SK-N-SH (cell line): ENCODE measurements at regions not wholly inside any gene's neighbourhood (a gene's known extent, or its start where the extent isn't known, plus 50 kb on each side); places are given as distances from the start of the nearest gene placed in this dataset.

Experiments
- CTCF ChIA-PET: fragments of 300-600, 350-600 bp; formaldehyde crosslinking; extraction: SDS; loops from one replicate; lab custom pipeline; 2021; lab: Yijun Ruan, JAX
- POLR2A ChIA-PET: fragments of 350-600 bp; sonication (Branson Sonifier 250); formaldehyde crosslinking; extraction: SDS; loops from one replicate; lab custom pipeline; 2020; ENCODE audit warnings: antibody characterized with exemption, inconsistent platforms; lab: Yijun Ruan, JAX
- DNase-seq: peaks from one replicate; pipeline ENCODE4 v3.0.0; 2012
- H2AFZ ChIP-seq: fragments of 200-600 bp; sonication (generic); 2 replicates; pipeline ENCODE4 v1.8.1; 2016; ENCODE audit warnings: antibody characterized with exemption, mild to moderate bottlenecking, low read depth
- H3F3A ChIP-seq: fragments of 200-600 bp; sonication (generic); replicated peaks from 2 replicates; pipeline ENCODE3; 2016; ENCODE audit warnings: antibody characterized with exemption, mild to moderate bottlenecking; ENCODE audit not compliant: insufficient read depth
- H3K27ac ChIP-seq, 2 experiments: fragments of 200-500 bp in 1 of 2; fragments of 200-600 bp in 1 of 2; sonication (Bioruptor generic) in 1 of 2; sonication (generic), shearing (Covaris generic) in 1 of 2; 2 replicates each; pipeline versions ENCODE4 v1.5.1 to v1.6.1; 2014 to 2016; ENCODE audit warnings: low read depth in 2 of 2, inconsistent platforms in 1 of 2, low read length in 1 of 2, mild to moderate bottlenecking in 1 of 2, mixed read lengths in 1 of 2
- H3K27me3 ChIP-seq: fragments of 200-600 bp; sonication (generic), shearing (Covaris generic); 2 replicates; pipeline ENCODE4 v1.6.1; 2016; ENCODE audit warnings: mixed run types; ENCODE audit not compliant: insufficient read depth
- H3K36me3 ChIP-seq, 2 experiments: fragments of 200-500 bp in 1 of 2; fragments of 200-600 bp in 1 of 2; sonication (Bioruptor generic) in 1 of 2; sonication (generic) in 1 of 2; replicated peaks in 1 of 2; 2 replicates each; pipeline versions ENCODE3 to v1.5.1; 2014 to 2016; ENCODE audit warnings: low read length in 1 of 2, mild to moderate bottlenecking in 1 of 2; ENCODE audit not compliant: insufficient read depth in 2 of 2, control insufficient read depth in 1 of 2
- H3K4me1 ChIP-seq, 2 experiments: fragments of 200-500 bp in 1 of 2; fragments of 200-600 bp in 1 of 2; sonication (Bioruptor generic) in 1 of 2; sonication (generic), shearing (Covaris generic) in 1 of 2; 2 replicates each; pipeline versions ENCODE4 v1.5.1 to v1.6.1; 2014 to 2016; ENCODE audit warnings: low read depth in 1 of 2, low read length in 1 of 2, mixed run types in 1 of 2; ENCODE audit not compliant: insufficient read depth in 2 of 2, control insufficient read depth in 1 of 2
- H3K4me2 ChIP-seq: fragments of 200-600 bp; sonication (generic), shearing (Covaris generic); 2 replicates; pipeline ENCODE4 v1.6.1; 2017; ENCODE audit warnings: mixed run types
- H3K4me3 ChIP-seq, 2 experiments: fragments of 200-500 bp in 1 of 2; fragments of 200-600 bp in 1 of 2; sonication (Bioruptor generic) in 1 of 2; sonication (generic), shearing (Covaris generic) in 1 of 2; 2 replicates each; pipeline versions ENCODE4 v1.5.1 to v1.8.1; 2014 to 2016; ENCODE audit warnings: low read depth in 2 of 2, inconsistent platforms in 1 of 2, low read length in 1 of 2, mild to moderate bottlenecking in 1 of 2, mixed read lengths in 1 of 2, moderate library complexity in 1 of 2
- H3K79me2 ChIP-seq: fragments of 200-600 bp; sonication (generic); 2 replicates; pipeline ENCODE4 v1.8.1; 2017; ENCODE audit warnings: mild to moderate bottlenecking; ENCODE audit not compliant: insufficient read depth
- H3K9ac ChIP-seq: fragments of 200-600 bp; sonication (generic); 2 replicates; pipeline ENCODE4 v1.6.1; 2017; ENCODE audit warnings: mixed run types
- H3K9me2 ChIP-seq: fragments of 200-600 bp; sonication (generic); 2 replicates; pipeline ENCODE4 v1.6.1; 2017; ENCODE audit warnings: mixed run types
- H3K9me3 ChIP-seq: fragments of 200-600 bp; sonication (generic); 2 replicates; pipeline ENCODE4 v1.6.1; 2017; ENCODE audit warnings: mixed run types, mild to moderate bottlenecking, moderate library complexity
- H4K20me1 ChIP-seq: fragments of 200-600 bp; sonication (generic); 2 replicates; pipeline ENCODE4 v1.6.1; 2017; ENCODE audit warnings: mild to moderate bottlenecking, mixed run types; ENCODE audit not compliant: insufficient read depth
- CHD2 ChIP-seq: fragments of 150-350 bp; IDR thresholded peaks from 2 replicates; pipeline ENCODE4 v1.6.1; 2018; ENCODE audit warnings: low read length; ENCODE audit not compliant: partially characterized antibody
- ELF1 ChIP-seq: IDR thresholded peaks from 2 replicates; pipeline ENCODE4 v1.4.0; 2012
- EP300 ChIP-seq, 2 experiments: IDR thresholded peaks; 2 replicates each; pipeline versions ENCODE4 v1.4.0 to v1.6.1; 2012; ENCODE audit warnings: borderline replicate concordance in 1 of 2, low read depth in 1 of 2, low read length in 1 of 2
- EZH2phosphoT487 ChIP-seq: fragments of 200-600 bp; sonication (generic); IDR thresholded peaks from 2 replicates; pipeline ENCODE4 v1.6.1; 2017; ENCODE audit warnings: low read depth, mixed run types, mild to moderate bottlenecking, antibody characterized with exemption, moderate library complexity, borderline replicate concordance
- FOXJ3 ChIP-seq: sonication (generic); formaldehyde crosslinking; IDR thresholded peaks from 2 replicates; pipeline ENCODE4 v1.5.1; 2020; ENCODE audit warnings: mild to moderate bottlenecking, missing genetic modification reagents
- GATA2 ChIP-seq: sonication (generic); formaldehyde crosslinking; IDR thresholded peaks from 2 replicates; pipeline ENCODE4 v1.5.0; 2020; ENCODE audit warnings: mild to moderate bottlenecking, missing genetic modification reagents
- MAX ChIP-seq: IDR thresholded peaks from 2 replicates; pipeline ENCODE4 v1.4.0; 2012; ENCODE audit warnings: low read depth
- MEF2A ChIP-seq: IDR thresholded peaks from 2 replicates; pipeline ENCODE4 v1.4.0; 2012; ENCODE audit warnings: low read depth, borderline replicate concordance
- NFIC ChIP-seq: IDR thresholded peaks from 2 replicates; pipeline ENCODE4 v1.4.0; 2012; ENCODE audit warnings: borderline replicate concordance
- NRF1 ChIP-seq: IDR thresholded peaks from 2 replicates; pipeline ENCODE4 v1.6.1; 2012; ENCODE audit warnings: low read depth, mild to moderate bottlenecking, low read length
- RAD21 ChIP-seq: IDR thresholded peaks from 2 replicates; pipeline ENCODE4 v1.6.1; 2012; ENCODE audit warnings: mild to moderate bottlenecking, low read length
- RCOR1 ChIP-seq: fragments of 150-350 bp; IDR thresholded peaks from 2 replicates; pipeline ENCODE4 v1.6.1; 2017; ENCODE audit warnings: antibody characterized with exemption, low read length
- RFX5 ChIP-seq: IDR thresholded peaks from 2 replicates; pipeline ENCODE4 v1.6.1; 2012; ENCODE audit warnings: mild to moderate bottlenecking, improper control_type of control experiment, low read length
- SMC3 ChIP-seq: IDR thresholded peaks from 2 replicates; pipeline ENCODE4 v1.6.1; 2012; ENCODE audit warnings: low read depth, low read length, improper control_type of control experiment
- TAF1 ChIP-seq: IDR thresholded peaks from 2 replicates; pipeline ENCODE4 v1.6.1; 2012; ENCODE audit warnings: low read depth, mild to moderate bottlenecking, low read length, moderate library complexity, borderline replicate concordance
- TEAD4 ChIP-seq: IDR thresholded peaks from 2 replicates; pipeline ENCODE4 v1.4.0; 2012; ENCODE audit warnings: mild to moderate bottlenecking, borderline replicate concordance; ENCODE audit not compliant: insufficient read depth
- WGBS: methylation state at CpG from one replicate; pipeline ENCODE4 v1.1.6; 2017; ENCODE audit warnings: low lambda C conversion rate; 5-methylcytosine and 5-hydroxymethylcytosine counted together
- TF ChIP-seq, protein P1 (sequence below): IDR thresholded peaks from 2 replicates; pipeline ENCODE4; 2012
- TF ChIP-seq, protein P2 (sequence below): IDR thresholded peaks from 2 replicates; pipeline ENCODE4 v1.4.0; 2012; ENCODE audit warnings: low read depth, borderline replicate concordance
- TF ChIP-seq, protein P3 (sequence below): fragments of 200-600 bp; sonication (generic); IDR thresholded peaks from 2 replicates; pipeline ENCODE4 v1.6.1; 2017; ENCODE audit warnings: antibody characterized with exemption, mild to moderate bottlenecking, moderate library complexity

- ChIA-PET CTCF (interaction anchor here (0.6 kb wide), 1 partner anchor 29 kb away, joined by 3 read pairs; no protein-coding TSS in a partner anchor), POLR2A (no interaction called here)
- H3K4me1 ChIP-seq, result peaks cover 0 to 20% of the 10 kb centered on the region in 2 experiments; a peak in 1 of 4 replicates
- H2AFZ ChIP-seq, result no peak overlapping the region
- no peaks in the 10 kb centered on the region for H4K20me1 ChIP-seq
- no peaks in the 10 kb centered on the region for H3F3A ChIP-seq
- H3K4me2 ChIP-seq, result no peak overlapping the region
- H3K27ac ChIP-seq, result no peak overlapping the region
- no peak overlapping the region for H3K4me3 ChIP-seq
- TF ChIP-seq CHD2, result no peak
- TF ChIP-seq GATA2 (CRISPR knock-in tag), result no peak
- TF ChIP-seq NRF1, result no peak
- TF ChIP-seq RCOR1, result no peak
- TF ChIP-seq MAX, result no peak
- no peak for TF ChIP-seq RAD21
- TF ChIP-seq, protein P1, sequence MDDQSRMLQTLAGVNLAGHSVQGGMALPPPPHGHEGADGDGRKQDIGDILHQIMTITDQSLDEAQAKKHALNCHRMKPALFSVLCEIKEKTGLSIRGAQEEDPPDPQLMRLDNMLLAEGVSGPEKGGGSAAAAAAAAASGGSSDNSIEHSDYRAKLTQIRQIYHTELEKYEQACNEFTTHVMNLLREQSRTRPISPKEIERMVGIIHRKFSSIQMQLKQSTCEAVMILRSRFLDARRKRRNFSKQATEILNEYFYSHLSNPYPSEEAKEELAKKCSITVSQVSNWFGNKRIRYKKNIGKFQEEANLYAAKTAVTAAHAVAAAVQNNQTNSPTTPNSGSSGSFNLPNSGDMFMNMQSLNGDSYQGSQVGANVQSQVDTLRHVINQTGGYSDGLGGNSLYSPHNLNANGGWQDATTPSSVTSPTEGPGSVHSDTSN, result no peak
- TF ChIP-seq NFIC, result no peak
- TF ChIP-seq, protein P2, sequence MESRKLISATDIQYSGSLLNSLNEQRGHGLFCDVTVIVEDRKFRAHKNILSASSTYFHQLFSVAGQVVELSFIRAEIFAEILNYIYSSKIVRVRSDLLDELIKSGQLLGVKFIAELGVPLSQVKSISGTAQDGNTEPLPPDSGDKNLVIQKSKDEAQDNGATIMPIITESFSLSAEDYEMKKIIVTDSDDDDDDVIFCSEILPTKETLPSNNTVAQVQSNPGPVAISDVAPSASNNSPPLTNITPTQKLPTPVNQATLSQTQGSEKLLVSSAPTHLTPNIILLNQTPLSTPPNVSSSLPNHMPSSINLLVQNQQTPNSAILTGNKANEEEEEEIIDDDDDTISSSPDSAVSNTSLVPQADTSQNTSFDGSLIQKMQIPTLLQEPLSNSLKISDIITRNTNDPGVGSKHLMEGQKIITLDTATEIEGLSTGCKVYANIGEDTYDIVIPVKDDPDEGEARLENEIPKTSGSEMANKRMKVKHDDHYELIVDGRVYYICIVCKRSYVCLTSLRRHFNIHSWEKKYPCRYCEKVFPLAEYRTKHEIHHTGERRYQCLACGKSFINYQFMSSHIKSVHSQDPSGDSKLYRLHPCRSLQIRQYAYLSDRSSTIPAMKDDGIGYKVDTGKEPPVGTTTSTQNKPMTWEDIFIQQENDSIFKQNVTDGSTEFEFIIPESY, result no peak
- no peak for TF ChIP-seq ELF1
- no peak for TF ChIP-seq RFX5
- TF ChIP-seq, protein P3, sequence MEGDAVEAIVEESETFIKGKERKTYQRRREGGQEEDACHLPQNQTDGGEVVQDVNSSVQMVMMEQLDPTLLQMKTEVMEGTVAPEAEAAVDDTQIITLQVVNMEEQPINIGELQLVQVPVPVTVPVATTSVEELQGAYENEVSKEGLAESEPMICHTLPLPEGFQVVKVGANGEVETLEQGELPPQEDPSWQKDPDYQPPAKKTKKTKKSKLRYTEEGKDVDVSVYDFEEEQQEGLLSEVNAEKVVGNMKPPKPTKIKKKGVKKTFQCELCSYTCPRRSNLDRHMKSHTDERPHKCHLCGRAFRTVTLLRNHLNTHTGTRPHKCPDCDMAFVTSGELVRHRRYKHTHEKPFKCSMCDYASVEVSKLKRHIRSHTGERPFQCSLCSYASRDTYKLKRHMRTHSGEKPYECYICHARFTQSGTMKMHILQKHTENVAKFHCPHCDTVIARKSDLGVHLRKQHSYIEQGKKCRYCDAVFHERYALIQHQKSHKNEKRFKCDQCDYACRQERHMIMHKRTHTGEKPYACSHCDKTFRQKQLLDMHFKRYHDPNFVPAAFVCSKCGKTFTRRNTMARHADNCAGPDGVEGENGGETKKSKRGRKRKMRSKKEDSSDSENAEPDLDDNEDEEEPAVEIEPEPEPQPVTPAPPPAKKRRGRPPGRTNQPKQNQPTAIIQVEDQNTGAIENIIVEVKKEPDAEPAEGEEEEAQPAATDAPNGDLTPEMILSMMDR, result no peak
- TF ChIP-seq SMC3, result no peak
- no peak for TF ChIP-seq FOXJ3 (CRISPR knock-in tag)
- TF ChIP-seq EZH2phosphoT487, result no peak
- no peak for TF ChIP-seq EP300 (IDR thresholded peaks at IDR 0.05; ENCODE audit: borderline replicate concordance in 1 of 2, low read depth in 1 of 2, low read length in 1 of 2)
- TF ChIP-seq TAF1, result no peak
- TF ChIP-seq TEAD4, result no peak
- TF ChIP-seq MEF2A, result no peak
- 76% methylated on average over 12 of the region's 14 CpGs for WGBS
- H3K36me3 ChIP-seq, result no peaks in the 10 kb centered on the region
- peak; percentile 9 for DNase-seq
- no peak overlapping the region for H3K9ac ChIP-seq
- H3K9me2 ChIP-seq, result no peaks in the 10 kb centered on the region
- H3K27me3 ChIP-seq, result no peaks in the 10 kb centered on the region
- no peaks in the 10 kb centered on the region for H3K9me3 ChIP-seq
- no peaks in the 10 kb centered on the region for H3K79me2 ChIP-seq
Observed at GRCh38 chr15:31272558-31273257, 53.9 kb upstream of the KLF13 start.
